Stimulated activated CD4-positive, alpha-beta T cell treated with anti-CD3 and anti-CD28 coated beads, Interleukin-4, amount 100 ng/mL, for 24 hours (primary cell): ENCODE measurements at regions not wholly inside any gene's neighbourhood (a gene's known extent, or its start where the extent isn't known, plus 50 kb on each side); places are given as distances from the start of the nearest gene placed in this dataset.

Experiments used
- DNase-seq: peaks from one replicate; pipeline ENCODE4 v3.0.0-alpha.2; 2020

GRCh38 chr12:76256904-76257303 is 91.3 kb downstream of the BBS10 start:
- DNase-seq, result no peak

- DNase-seq, result no peak
Measured at GRCh38 chr12:76256321-76256720, 91.9 kb downstream of the BBS10 start.

GRCh38 chr12:76255692-76256091 is 92.5 kb downstream of the BBS10 start:
- DNase-seq, result no peak

- DNase-seq, result no peak
Measured at GRCh38 chr12:76255281-76255680, 92.9 kb downstream of the BBS10 start.

- no peak for DNase-seq
Measured at GRCh38 chr12:76252031-76252430, 96.2 kb downstream of the BBS10 start.

- no peak for DNase-seq
Measured at GRCh38 chr12:76250256-76250655, 98.0 kb downstream of the BBS10 start.

GRCh38 chr12:76249501-76249900 is 98.7 kb downstream of the BBS10 start:
- no peak for DNase-seq

- DNase-seq, result no peak
Measured at GRCh38 chr12:76247992-76248391, 100.2 kb downstream of the BBS10 start.

GRCh38 chr12:76247026-76247646 is 101.1 kb downstream of the BBS10 start:
- DNase-seq, result no peak

- DNase-seq, result no peak
Measured at GRCh38 chr12:76246611-76247010, 101.6 kb downstream of the BBS10 start.

- no peak for DNase-seq
Measured at GRCh38 chr12:76244300-76244699, 103.9 kb downstream of the BBS10 start.

- DNase-seq, result no peak
Measured at GRCh38 chr12:76242813-76243550, 105.2 kb downstream of the BBS10 start.

- no peak for DNase-seq
Measured at GRCh38 chr12:76241371-76241770, 106.8 kb downstream of the BBS10 start.

GRCh38 chr12:76240281-76240680 is 107.9 kb downstream of the BBS10 start:
- DNase-seq, result no peak

GRCh38 chr12:76238688-76239087 is 109.5 kb downstream of the BBS10 start:
- no peak for DNase-seq

GRCh38 chr12:76237086-76237701 is 111.0 kb downstream of the BBS10 start:
- DNase-seq, result no peak

GRCh38 chr12:76236640-76237039 is 111.6 kb downstream of the BBS10 start:
- no peak for DNase-seq

- no peak for DNase-seq
Measured at GRCh38 chr12:76234741-76235140, 113.5 kb downstream of the BBS10 start.

- no peak for DNase-seq
Measured at GRCh38 chr12:76232013-76232412, 116.2 kb downstream of the BBS10 start.

- no peak for DNase-seq
Measured at GRCh38 chr12:76226956-76227355, 121.3 kb downstream of the BBS10 start.

GRCh38 chr12:76226397-76226796 is 121.8 kb downstream of the BBS10 start:
- no peak for DNase-seq

GRCh38 chr12:76223869-76224268 is 124.3 kb downstream of the BBS10 start:
- no peak for DNase-seq

GRCh38 chr12:76220980-76221379 is 127.2 kb downstream of the BBS10 start:
- DNase-seq, result no peak

- no peak for DNase-seq
Measured at GRCh38 chr12:76219806-76220205, 128.4 kb downstream of the BBS10 start.
